Middle frontal gyrus (tissue), 1 donor: ENCODE measurements at regions not wholly inside any gene's neighbourhood (a gene's known extent, or its start where the extent isn't known, plus 50 kb on each side); places are given as distances from the start of the nearest gene placed in this dataset.
"Not testable (repeated sequence)": the region's sequence is repeated elsewhere in the genome, so short reads cannot be mapped to it uniquely, and the experiment has no call there.

Experiments
- DNase-seq: peaks from one replicate; pipeline ENCODE4 v3.0.0-alpha.2; 2015; ENCODE audit warnings: low spot score; ENCODE audit errors: extremely low spot score

- DNase-seq: peak; percentile 49
Observed at GRCh38 chr2:43000242-43001054, 208.1 kb upstream of the HAAO start.

DNA sequence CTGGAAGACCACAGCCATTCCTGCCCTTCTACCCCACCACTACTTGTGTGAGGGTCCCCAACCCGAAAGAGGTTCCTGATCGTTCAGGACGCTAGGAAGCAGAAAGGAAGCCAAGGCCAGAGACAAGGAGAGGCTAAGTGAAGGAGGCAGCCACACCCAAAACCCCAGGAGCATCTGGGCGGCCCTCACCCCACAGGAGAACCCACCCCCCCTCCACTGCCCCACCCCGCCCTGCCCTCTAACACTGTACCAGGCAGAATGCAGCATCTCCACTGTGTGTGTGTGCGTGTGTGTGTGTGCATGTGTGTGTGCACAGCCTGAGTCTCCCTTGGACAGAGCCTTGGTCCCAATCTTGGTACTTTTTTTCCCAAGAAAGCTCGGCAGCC, 207.5 kb upstream of the HAAO start:
- no peak for DNase-seq

DNA sequence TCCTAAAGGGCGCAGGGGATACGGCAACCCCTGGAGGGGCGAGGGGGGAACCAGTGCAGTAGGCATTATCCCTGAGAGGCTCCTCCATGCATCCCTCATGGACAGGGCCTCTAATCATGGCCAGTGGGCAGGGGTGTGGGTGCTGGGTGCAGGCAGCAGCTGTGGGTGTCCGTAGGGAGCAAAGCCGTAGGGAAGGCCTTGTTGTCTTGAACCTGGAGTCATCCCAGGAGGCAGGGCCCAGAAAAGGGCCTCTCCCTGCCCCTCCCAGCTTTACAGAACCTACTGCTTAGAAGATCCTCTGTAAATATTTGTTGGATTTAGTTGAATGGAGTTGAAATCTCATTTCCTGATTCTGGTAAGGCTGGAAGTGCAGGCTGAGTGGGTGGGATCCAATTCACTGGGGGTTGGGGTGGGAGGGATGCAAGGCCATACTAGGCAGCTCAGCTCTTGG, 207.0 kb upstream of the HAAO start:
- DNase-seq: no peak

DNA sequence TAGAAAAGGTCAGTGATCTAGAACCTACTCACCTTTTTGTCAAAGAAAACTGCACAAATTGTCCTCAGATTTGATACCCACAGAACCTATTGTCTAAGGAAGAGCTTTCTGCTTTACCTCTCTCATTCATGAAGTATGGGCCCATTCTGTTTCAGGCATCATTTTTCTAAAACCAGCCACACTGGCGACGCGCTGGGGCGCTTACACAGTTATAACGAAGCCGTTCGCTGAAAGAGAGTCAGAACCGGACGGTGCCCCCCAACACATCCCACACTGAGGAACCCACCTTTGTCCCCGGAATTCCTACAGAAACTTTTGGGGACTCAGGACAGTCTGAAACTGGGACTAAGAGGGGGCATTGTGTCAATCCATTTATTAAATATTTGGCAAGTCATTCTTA, 206.3 kb upstream of the HAAO start:
- no peak for DNase-seq

GRCh38 chr2:42996528-42996927, 204.1 kb upstream of the HAAO start:
- no peak for DNase-seq

GRCh38 chr2:42995752-42996422, 203.5 kb upstream of the HAAO start:
- no peak for DNase-seq

- DNase-seq: not testable (repeated sequence)
Observed at GRCh38 chr2:42989283-42990081, 197.1 kb upstream of the HAAO start.

GRCh38 chr2:42988055-42988454, 195.7 kb upstream of the HAAO start:
- not testable (repeated sequence) for DNase-seq

- no peak for DNase-seq
Observed at GRCh38 chr2:42987112-42987922, 194.9 kb upstream of the HAAO start.

DNA sequence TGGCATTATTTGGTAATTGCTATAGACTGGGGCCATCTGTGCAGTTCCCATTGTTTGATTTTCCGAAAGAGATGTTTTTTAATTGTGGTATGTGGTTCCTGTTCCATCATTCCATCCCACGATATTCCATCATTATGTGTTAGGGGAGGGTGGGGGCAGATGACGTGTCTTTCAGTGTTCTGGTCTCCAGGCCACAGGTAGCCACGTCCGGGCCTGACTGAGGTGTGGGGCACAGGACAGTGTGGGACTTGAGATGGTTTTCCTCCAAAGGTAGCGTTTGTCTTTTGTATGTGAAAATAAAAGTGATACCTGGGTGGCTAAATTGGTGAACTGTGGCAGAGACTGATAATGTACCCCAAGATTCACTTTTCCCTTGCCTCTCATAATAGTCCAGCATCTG, 192.2 kb upstream of the HAAO start:
- no peak for DNase-seq

DNA sequence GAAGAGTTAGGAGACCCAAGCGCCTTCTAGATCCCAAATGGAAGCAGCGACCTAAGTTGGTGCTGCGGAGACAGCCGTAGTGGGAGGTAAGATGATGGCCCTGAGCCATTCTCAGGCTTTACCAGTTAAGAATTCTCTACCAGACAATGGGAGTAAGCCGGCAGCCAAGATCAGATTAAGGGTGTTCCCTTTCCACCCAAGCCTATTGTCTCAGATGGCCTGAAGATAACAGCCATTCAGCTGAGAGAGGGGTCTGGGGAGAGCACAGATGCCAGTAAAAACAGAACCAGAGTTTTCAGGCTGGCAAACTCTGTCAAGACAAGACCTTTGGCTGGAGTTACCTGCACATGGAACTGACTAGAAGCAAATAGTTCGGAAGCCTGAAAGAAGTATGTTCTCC, 191.7 kb upstream of the HAAO start:
- no peak for DNase-seq

DNA sequence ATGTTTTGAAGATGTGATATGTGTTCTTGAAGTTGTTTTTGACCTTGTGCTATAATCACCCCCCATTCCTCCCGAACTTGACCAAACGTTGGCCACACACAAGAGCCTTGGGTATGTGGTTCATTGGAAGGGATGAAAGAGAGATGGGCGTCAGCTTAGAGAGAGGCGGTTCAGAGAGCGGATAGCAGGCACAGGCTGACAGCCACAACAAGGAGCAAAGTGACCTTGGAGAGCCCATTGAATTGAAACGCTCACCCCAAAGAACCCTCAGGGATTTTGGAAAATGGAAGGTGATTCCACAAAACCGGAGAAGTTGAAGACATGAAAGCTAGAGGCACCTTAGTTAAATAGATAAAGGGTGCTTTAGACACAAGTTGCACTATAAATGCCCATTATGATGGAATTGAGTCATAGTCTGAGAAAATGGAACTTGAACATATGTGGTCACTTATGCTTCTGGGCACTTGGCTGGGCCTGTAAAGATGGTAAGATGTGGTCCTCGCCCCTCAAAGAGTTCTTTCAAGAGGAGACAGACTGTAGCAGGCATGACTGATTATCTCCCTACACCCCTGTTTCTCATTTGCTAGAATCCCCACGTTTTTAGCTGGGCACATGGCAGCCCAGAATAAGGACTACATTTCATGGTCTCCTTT, 188.5 kb upstream of the HAAO start:
- no peak for DNase-seq

DNA sequence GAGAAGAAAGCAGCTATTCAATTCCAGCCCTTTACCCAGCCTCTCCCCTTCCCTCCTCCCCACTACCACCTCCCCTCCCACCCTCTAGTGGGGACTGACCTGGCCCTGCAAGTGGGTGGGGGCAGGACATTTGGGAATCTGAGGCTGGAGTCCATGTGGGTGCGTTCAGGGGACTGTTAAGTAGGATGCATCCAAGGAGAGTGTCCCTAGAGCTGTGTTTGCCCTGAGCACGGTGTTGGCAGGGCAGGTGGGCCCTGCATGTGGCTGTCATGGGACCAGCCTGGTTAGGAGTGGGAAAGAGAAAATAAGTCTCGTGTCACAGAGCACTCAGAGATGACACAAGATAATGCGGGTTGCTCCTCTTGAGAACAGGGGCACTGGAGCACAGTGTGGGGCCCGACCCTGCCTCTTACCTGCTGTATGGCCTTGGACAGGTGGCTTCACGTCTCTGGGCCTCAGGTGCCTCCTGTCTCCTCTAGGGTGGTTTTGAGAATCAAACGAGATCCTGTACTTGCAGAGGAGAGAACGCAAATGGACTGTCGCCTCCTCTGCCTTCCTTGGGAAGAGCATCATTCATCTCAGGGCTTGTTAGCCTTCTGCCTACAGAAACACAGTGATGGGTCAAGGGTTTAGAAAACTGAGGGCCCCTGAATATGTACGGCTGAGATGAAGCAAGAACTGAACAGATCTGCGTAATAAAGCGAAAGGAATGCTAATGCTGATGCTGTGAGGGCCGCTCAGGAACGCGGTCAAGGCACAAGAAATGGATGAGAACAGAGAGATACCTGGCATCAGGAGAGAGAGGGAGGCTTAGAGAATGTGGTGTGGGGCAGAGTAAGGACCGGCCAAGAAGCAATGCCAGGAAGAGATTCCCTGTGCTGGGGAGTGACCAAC, 187.7 kb upstream of the HAAO start:
- DNase-seq: no peak

- DNase-seq: no peak
Observed at GRCh38 chr2:42979416-42979869, 187.1 kb upstream of the HAAO start.

- no peak for DNase-seq
Observed at GRCh38 chr2:42978887-42979415, 186.6 kb upstream of the HAAO start.

GRCh38 chr2:42978175-42978886, 185.9 kb upstream of the HAAO start:
- no peak for DNase-seq

- no peak for DNase-seq
Observed at GRCh38 chr2:42977270-42978174, 185.1 kb upstream of the HAAO start.

DNA sequence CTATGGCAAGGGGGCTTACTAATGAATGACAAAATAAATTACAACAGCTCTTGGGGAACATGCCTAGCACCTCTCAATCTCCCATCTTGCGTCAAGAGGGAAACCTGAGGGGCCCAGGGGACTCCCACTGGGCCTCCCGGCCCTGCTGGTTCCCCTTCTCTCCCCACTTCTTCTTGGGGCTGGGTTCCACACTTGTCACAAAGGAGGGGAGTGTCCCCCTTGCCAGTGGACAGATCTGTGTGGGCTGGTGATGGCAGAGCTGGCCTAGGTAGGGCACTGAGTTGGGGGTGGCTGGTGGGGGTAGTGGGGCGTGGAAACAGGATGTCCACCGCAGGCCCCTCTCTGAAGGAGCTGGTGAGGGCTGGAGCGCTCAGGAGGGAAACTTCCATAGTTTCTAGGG, 184.0 kb upstream of the HAAO start:
- DNase-seq: no peak
